HG02943 (cell line): ENCODE measurements at regions not wholly inside any gene's neighbourhood (a gene's known extent, or its start where the extent isn't known, plus 50 kb on each side); places are given as distances from the start of the nearest gene placed in this dataset.

Experiments used
- ATAC-seq: cut with Tn5 transposase; IDR thresholded peaks from one replicate; pipeline ENCODE4 v1.9.1; 2021; ENCODE audit warnings: mild to moderate bottlenecking, low read depth, moderate library complexity; ENCODE audit not compliant: unreplicated experiment

- no peak for ATAC-seq
Measured at GRCh38 chr5:71982717-71983395, 124.4 kb upstream of the MAP1B start.

DNA sequence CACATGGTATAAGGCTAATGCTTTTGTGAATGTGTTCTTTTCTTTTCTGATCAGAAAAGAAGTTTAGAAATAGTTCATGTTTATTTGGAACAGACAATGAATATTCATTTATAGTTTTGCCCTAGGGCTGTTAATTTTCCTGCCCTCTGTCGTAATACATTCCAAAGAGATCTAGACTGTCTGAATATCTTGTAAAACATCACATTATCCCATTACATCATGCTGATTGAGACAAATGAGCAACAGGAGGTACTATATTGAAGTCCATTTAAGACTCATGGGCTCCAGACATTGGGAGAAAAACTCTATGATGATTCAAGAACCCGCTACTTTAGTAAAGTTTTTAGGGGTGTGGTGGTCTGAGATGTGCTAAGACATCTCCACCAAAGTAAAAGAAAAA, 121.2 kb upstream of the MAP1B start:
- no peak for ATAC-seq

DNA sequence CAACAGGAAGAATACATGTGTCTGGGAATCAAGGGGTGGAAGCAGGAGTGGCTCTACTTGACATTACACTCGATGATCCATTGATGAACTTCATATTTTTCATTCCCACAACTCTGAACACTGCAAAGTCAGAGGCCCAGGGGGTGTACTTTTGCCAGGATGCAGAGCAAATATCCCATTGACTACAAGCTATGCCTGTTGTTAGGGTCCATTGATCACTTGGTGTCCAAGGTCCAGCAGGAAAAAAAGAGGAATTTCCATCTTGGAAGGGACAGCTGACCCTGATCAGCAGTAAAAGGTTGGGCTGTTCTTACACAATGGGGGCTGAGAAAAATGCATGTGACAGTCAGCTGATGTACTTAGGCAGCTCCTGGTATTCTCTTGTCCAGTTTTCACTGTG, 118.5 kb upstream of the MAP1B start:
- ATAC-seq, result no peak

GRCh38 chr5:71993600-71993999, 113.7 kb upstream of the MAP1B start:
- ATAC-seq, result no peak

GRCh38 chr5:71996789-71997188, 110.5 kb upstream of the MAP1B start:
- ATAC-seq, result no peak

GRCh38 chr5:71998746-71999145, 108.5 kb upstream of the MAP1B start:
- no peak for ATAC-seq

DNA sequence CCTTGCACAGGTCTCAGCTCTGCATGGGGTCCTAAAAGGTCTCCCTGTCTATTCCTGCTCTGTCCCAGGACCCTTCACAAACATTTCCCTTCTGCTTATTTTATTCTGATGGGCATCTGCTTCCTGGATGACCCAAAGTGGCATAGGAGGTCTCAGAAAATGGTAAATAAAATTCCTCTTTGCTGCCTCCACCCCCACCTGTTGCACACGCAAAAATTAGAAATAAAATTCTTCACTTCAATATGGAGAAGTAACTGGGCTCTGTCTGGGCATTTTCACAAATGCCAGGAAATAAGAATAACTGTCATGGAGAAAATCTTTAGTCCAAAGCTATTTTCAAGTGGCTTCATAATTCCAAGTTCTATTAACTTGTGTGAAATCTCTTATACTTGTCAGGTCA, 106.6 kb upstream of the MAP1B start:
- ATAC-seq, result no peak

DNA sequence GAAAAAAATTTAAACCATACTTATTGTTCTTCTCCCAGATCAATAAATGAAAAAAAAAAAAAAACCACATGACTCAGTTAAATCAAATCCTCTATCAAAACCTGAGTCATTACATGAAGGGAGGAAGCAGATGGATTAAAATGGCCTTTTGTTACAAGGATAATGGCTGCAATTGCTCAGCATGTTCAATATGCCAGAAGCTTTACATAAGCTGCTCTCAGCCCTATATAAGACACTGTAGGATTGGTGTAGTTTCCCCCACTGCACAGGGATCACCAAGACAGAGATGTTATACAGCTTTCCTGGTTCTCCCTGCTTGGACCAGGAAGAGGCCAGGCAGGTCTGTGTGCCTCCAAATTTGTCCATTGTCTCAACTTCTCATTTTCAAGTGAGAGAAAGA, 101.6 kb upstream of the MAP1B start:
- ATAC-seq, result no peak

DNA sequence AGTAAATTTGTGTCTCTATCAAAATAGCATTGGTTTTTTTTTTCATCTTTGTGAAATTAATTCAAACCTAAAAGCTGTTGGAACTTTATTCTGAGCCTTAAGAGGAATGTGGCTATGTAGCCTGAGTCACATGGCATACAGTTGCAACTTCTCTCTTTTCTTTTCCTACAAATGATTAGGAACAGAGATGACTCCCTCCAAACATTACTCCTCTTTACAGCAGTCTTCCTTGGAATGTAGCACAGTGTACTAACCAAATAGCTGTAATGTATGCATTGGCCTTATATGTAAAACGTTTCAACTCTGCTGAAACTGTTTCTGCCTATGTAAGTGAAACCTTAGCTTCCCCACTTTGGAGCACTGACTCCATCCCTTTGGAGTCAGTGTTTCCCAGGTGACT, 100.9 kb upstream of the MAP1B start:
- no peak for ATAC-seq

DNA sequence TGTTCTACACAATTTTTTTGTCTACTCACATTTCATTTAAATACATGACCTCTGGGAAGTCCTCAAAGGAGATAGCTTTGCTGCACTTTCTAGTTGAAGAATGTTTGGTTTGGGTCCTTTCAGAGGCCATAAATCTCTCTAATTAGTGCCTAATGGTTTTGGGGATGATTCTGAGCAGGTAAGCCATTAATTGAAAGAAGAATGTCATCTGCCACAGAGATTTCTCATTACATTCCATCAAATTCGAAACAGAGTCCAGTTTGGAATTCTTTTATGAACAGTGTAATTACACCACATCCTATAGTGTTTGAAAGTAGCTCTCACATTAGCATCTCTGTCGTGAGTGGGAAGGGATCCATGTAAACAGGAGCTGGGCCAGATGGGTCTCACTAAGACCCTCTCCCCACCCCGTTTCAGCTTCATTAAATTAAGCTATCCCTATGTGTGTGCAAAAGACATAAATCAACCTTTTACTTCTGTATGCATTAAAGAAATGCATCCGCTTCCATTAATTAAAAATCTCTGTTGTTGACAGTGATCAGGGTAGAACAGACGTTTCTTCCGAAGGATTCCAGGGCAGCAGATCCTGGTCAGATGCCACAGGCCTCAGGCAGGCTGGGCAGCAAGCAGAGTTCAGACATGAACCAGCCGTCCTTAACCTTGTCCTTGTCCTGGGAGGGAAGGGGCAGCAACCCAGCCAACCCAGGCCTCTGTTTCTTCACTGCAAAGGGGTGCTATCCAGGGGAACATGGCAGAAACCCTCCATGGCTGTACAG, 99.8 kb upstream of the MAP1B start:
- ATAC-seq, result no peak

DNA sequence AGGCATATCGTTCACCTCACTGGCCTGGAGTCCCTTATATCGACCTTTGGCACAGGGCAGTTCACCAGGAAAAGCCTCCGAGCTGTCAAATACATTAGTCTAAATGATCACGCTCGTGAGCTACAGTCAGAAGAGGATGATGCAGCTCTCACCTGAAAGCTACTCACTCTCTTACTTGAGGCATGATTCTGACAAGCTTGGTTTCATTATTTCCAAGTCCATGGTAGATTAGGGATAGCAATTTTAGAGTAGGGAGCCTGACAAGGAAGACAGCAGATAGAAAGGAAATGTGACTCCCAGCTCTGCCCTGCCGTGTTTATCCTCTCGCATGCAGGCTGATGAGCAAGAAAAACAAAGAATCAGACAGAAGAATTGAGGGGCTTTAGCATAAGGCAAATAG, 98.0 kb upstream of the MAP1B start:
- ATAC-seq, result no peak

DNA sequence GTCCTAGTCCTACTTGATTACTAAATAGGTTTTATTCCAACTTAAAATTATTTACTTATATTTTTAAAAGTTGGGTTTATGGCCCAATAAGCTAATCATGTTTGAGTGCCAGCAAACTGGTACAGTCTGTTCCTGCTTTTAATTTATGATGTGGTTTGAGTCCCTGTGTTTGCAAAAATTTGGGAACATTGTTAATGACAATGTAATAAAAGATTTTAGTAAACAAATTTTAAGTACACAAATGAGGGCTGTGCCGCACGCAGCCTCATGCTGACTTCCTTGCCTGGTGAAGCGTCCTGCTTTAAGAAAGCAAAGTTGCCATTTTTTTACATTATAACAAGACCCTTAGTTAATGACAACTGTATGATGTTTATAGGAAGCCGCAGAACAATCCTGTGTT, 96.8 kb upstream of the MAP1B start:
- ATAC-seq, result no peak

- no peak for ATAC-seq
Measured at GRCh38 chr5:72012906-72013305, 94.4 kb upstream of the MAP1B start.

- no peak for ATAC-seq
Measured at GRCh38 chr5:72013766-72014624, 93.3 kb upstream of the MAP1B start.

- no peak for ATAC-seq
Measured at GRCh38 chr5:72015103-72015548, 92.1 kb upstream of the MAP1B start.

GRCh38 chr5:72018143-72018803, 89.0 kb upstream of the MAP1B start:
- no peak for ATAC-seq

- no peak for ATAC-seq
Measured at GRCh38 chr5:72020161-72020983, 86.9 kb upstream of the MAP1B start.

DNA sequence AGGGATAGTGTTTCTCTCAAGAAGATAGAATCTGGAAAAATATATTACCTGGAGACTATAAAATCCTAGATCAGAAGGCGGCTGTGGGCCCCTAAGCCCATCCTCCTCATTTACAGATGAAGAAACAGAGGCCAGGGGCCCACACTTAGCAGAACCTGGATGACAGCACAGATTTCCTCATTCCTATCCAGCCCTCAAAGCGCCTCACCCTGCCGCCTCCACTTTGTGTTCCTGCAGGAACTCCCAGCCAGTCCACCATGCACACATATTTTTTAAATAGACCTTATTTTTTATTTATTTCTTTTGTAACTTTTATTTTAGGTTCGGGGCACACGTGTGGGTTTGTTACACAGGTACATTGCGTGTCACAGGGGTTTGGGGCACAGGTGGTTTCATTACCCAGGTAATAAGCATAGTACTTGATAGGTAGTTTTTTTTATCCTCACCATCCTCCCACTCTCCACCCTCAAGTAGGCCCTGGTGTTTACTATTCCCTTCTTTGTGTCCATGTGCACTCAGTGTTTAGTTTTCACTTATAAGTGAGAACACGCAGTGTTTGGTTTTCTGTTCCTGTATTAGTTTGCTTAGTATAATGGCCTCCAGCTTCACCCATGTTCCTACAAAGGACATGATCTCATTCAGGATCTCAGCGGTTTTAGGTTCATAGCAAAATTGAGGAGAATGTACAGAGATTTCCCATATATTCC, 85.5 kb upstream of the MAP1B start:
- ATAC-seq, result no peak

DNA sequence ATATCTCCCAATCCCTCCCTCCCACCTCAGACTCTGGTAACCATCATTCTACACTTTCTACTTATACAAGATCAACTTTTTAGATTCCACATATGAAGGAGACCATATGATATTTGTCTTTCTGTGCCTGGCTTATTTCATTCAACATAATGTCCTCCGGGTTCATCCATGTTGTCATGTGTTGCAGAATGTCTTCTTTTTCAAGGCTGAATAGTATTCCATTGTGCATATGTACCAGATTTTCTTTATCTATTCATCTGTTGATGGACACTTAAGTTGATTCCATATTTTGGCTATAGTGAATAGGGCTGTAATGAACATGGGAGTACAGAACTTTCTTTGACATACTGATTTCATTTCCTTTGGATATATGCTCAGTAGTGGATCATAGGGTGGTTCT, 78.9 kb upstream of the MAP1B start:
- no peak for ATAC-seq
